HCT116 (cell line): ENCODE measurements at regions not wholly inside any gene's neighbourhood (a gene's known extent, or its start where the extent isn't known, plus 50 kb on each side); places are given as distances from the start of the nearest gene placed in this dataset.

Experiments
- ATAC-seq: fragments of 200-7000 bp; cut with Tn5 transposase; 2 replicates; pipeline ENCODE4 v1.9.1; 2020; ENCODE audit warnings: mild to moderate bottlenecking, moderate library complexity
- BruUV-seq: library from RNA; stranded (reverse); fragments of 400-500 nt; replicated peaks from 2 replicates; lab custom pipeline; 2021; lab: Mats Ljungman, UMichigan
- CTCF ChIA-PET: fragments of 300-600 bp; sonication (Branson Sonifier 250); formaldehyde crosslinking; loops from one replicate; lab custom pipeline; 2021; ENCODE audit warnings: antibody characterized with exemption; lab: Charles Lee
- POLR2A ChIA-PET: fragments of 300-600, 350-600 bp; sonication (Branson Sonifier 250); formaldehyde crosslinking; loops from one replicate; lab custom pipeline; 2021; ENCODE audit warnings: antibody characterized with exemption; lab: Charles Lee
- RAD21 ChIA-PET, 2 experiments: fragments of 300-600 bp; sonication (Branson Sonifier 250); formaldehyde crosslinking; loops; one replicate each; lab custom pipeline; 2023; ENCODE audit warnings: low total read pairs in 2 of 2; ENCODE audit not compliant: uncharacterized antibody in 2 of 2, unreplicated experiment in 2 of 2, low non-redundant PET in 1 of 2; lab: Charles Lee
- DNase-seq: peaks from one replicate; pipeline ENCODE4 v3.0.0-alpha.2; 2010; ENCODE audit warnings: low read depth, low spot score
- H2AFZ ChIP-seq: fragments of 200-600 bp; shearing (Covaris generic), sonication (generic); 2 replicates; pipeline ENCODE4 v1.6.1; 2017; ENCODE audit warnings: low read depth, mixed run types, mixed read lengths, antibody characterized with exemption, low read length; ENCODE audit not compliant: poor library complexity, severe bottlenecking
- H3K27ac ChIP-seq: 2 replicates; pipeline ENCODE4 v1.5.1; 2012; ENCODE audit warnings: low read depth, low read length
- H3K27me3 ChIP-seq: fragments of 200-600 bp; sonication (generic); 2 replicates; pipeline ENCODE4 v1.6.1; 2016; ENCODE audit warnings: mixed run types, low read length, mixed read lengths; ENCODE audit not compliant: insufficient read depth
- H3K36me3 ChIP-seq, 2 experiments: fragments of 200-500 bp in 1 of 2; fragments of 200-600 bp in 1 of 2; sonication (Bioruptor generic) in 1 of 2; sonication (generic) in 1 of 2; 2 replicates each; pipeline versions ENCODE4 v1.5.1 to v1.6.1; 2014 to 2016; ENCODE audit warnings: low read length in 2 of 2, inconsistent platforms in 1 of 2, mixed read lengths in 1 of 2, mixed run types in 1 of 2; ENCODE audit not compliant: insufficient read depth in 2 of 2, control insufficient read depth in 1 of 2
- H3K4me1 ChIP-seq, 2 experiments: fragments of 200-600 bp in 1 of 2; sonication (generic) in 1 of 2; 2 replicates each; pipeline versions ENCODE4 v1.5.1 to v1.6.1; 2012 to 2017; ENCODE audit warnings: low read length in 2 of 2, inconsistent platforms in 1 of 2, mild to moderate bottlenecking in 1 of 2, mixed read lengths in 1 of 2, mixed run types in 1 of 2, moderate library complexity in 1 of 2; ENCODE audit not compliant: insufficient read depth in 2 of 2, control insufficient read depth in 1 of 2
- H3K4me2 ChIP-seq: fragments of 200-600 bp; sonication (generic); 2 replicates; pipeline ENCODE4 v1.6.1; 2017; ENCODE audit warnings: mixed run types, low read length, mixed read lengths
- H3K4me3 ChIP-seq, 2 experiments: fragments of 200-600 bp in 1 of 2; sonication (generic) in 1 of 2; replicated peaks in 1 of 2; 2 replicates each; pipeline ENCODE4 v1.5.1; 2011 to 2016; ENCODE audit warnings: low read length in 2 of 2, control low read depth in 1 of 2, low read depth in 1 of 2, mild to moderate bottlenecking in 1 of 2, mixed read lengths in 1 of 2, mixed run types in 1 of 2
- H3K79me2 ChIP-seq: fragments of 200-600 bp; sonication (generic); 2 replicates; pipeline ENCODE4 v1.6.1; 2017; ENCODE audit warnings: mild to moderate bottlenecking, mixed run types, low read length, moderate library complexity, mixed read lengths; ENCODE audit not compliant: insufficient read depth
- H3K9ac ChIP-seq: fragments of 200-600 bp; sonication (generic); 2 replicates; pipeline ENCODE4 v1.6.1; 2016; ENCODE audit warnings: low read length, mixed read lengths
- H3K9me2 ChIP-seq: fragments of 200-600 bp; sonication (generic), shearing (Covaris generic); 2 replicates; pipeline ENCODE4 v1.6.1; 2017; ENCODE audit warnings: mixed run types, mild to moderate bottlenecking, moderate library complexity; ENCODE audit not compliant: insufficient read depth
- H3K9me3 ChIP-seq, 2 experiments: fragments of 200-500 bp in 1 of 2; fragments of 200-600 bp in 1 of 2; sonication (Bioruptor generic) in 1 of 2; sonication (generic) in 1 of 2; 2 replicates each; pipeline ENCODE4 v1.6.1; 2014 to 2017; ENCODE audit warnings: low read length in 2 of 2, mixed read lengths in 2 of 2, inconsistent platforms in 1 of 2, low read depth in 1 of 2, mild to moderate bottlenecking in 1 of 2, mixed run types in 1 of 2, moderate library complexity in 1 of 2; ENCODE audit not compliant: control insufficient read depth in 1 of 2, insufficient read depth in 1 of 2
- H4K20me1 ChIP-seq: fragments of 200-600 bp; sonication (generic), shearing (Covaris generic); 2 replicates; pipeline ENCODE4 v1.6.1; 2017; ENCODE audit warnings: mixed run types, mild to moderate bottlenecking, moderate library complexity; ENCODE audit not compliant: insufficient read depth
- CBX3 ChIP-seq: IDR thresholded peaks from 2 replicates; pipeline ENCODE4 v1.6.1; 2012; ENCODE audit warnings: low read depth
- CEBPB ChIP-seq: IDR thresholded peaks from 2 replicates; pipeline ENCODE4 v1.6.1; 2012; ENCODE audit warnings: low read depth
- EGR1 ChIP-seq: IDR thresholded peaks from 2 replicates; pipeline ENCODE4 v1.6.1; 2012; ENCODE audit warnings: low read depth
- EZH2 ChIP-seq: fragments of 200-600 bp; sonication (generic); IDR thresholded peaks from 2 replicates; pipeline ENCODE4 v1.6.1; 2017; ENCODE audit warnings: antibody characterized with exemption, mixed run types
- EZH2phosphoT487 ChIP-seq: fragments of 200-600 bp; IDR thresholded peaks from 2 replicates; pipeline ENCODE4 v1.6.1; 2018; ENCODE audit warnings: antibody characterized with exemption, borderline replicate concordance
- FOSL1 ChIP-seq: IDR thresholded peaks from 2 replicates; pipeline ENCODE4 v1.6.1; 2012; ENCODE audit warnings: low read depth
- JUND ChIP-seq: IDR thresholded peaks from 2 replicates; pipeline ENCODE4 v1.6.1; 2012
- POLR2A ChIP-seq: IDR thresholded peaks from 2 replicates; pipeline ENCODE4 v1.7.0; 2011; ENCODE audit warnings: borderline replicate concordance; ENCODE audit not compliant: insufficient read depth, insufficient read length; ENCODE audit errors: extremely low read depth
- POLR2AphosphoS5 ChIP-seq: IDR thresholded peaks from 2 replicates; pipeline ENCODE4 v1.6.1; 2011; ENCODE audit warnings: mild to moderate bottlenecking, low read depth, low read length, moderate library complexity
- RAD21 ChIP-seq: IDR thresholded peaks from 2 replicates; pipeline ENCODE4 v1.6.1; 2012; ENCODE audit warnings: low read depth, mild to moderate bottlenecking
- SP1 ChIP-seq: IDR thresholded peaks from 2 replicates; pipeline ENCODE4 v1.6.1; 2012; ENCODE audit warnings: low read depth
- SRF ChIP-seq: IDR thresholded peaks from 2 replicates; pipeline ENCODE4 v1.6.1; 2012; ENCODE audit warnings: low read depth
- TCF7L2 ChIP-seq: IDR thresholded peaks from 2 replicates; pipeline ENCODE4 v1.7.0; 2011; ENCODE audit warnings: borderline replicate concordance, inconsistent platforms; ENCODE audit not compliant: insufficient read depth, insufficient read length; ENCODE audit errors: extremely low read depth
- YY1 ChIP-seq: IDR thresholded peaks from 2 replicates; pipeline ENCODE4 v1.6.1; 2011; ENCODE audit warnings: low read length, low read depth, moderate library complexity, mild to moderate bottlenecking; ENCODE audit not compliant: insufficient replicate concordance; ENCODE audit errors: extremely low read depth
- intact Hi-C: fragments of 100-400 bp; cut with micrococcal nuclease; formaldehyde crosslinking; loops from 2 replicates; pipeline ENCODE4 v1.10.0; 2022
- TF ChIP-seq, protein P1 (sequence below): IDR thresholded peaks from 2 replicates; pipeline ENCODE4 v1.6.1; 2012
- TF ChIP-seq, protein P2 (sequence below): IDR thresholded peaks from 2 replicates; pipeline ENCODE4 v1.6.1; 2012
- TF ChIP-seq, protein P3 (sequence below): IDR thresholded peaks from 2 replicates; pipeline ENCODE4 v1.6.1; 2012; ENCODE audit warnings: low read depth

DNA sequence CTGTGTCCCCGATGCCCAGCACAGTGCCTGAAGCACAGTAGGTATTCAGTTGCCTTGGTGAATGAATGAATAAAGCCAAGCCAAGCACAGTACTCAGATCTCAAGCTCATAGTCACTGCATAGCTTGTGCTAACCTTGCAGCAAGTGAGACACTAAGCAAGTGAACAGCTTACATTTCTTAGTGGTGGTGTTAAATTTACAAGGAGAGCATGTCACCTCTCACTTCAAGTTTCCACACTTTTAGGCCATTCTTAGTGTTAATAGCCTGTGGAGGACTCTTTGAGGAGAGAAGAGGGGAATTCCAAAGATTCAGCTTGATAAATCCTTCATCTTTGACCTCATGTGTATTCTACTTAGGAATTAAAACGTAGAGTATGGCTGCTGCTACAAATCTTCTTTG, 104.7 kb downstream of the C9orf152 start:
- ChIA-PET RAD21 (no interaction called here), POLR2A (no interaction called here), CTCF (no interaction called here)
- Histone ChIP-seq H3K9me3 (no peaks in the 10 kb centered on the region), H3K4me2 (no peak overlapping the region), H3K4me1 (no peaks in the 10 kb centered on the region), H4K20me1 (peaks cover 6% of the 10 kb centered on the region; the same call in 1 of the 2 replicates), H3K36me3 (no peaks in the 10 kb centered on the region), H3K27me3 (no peaks in the 10 kb centered on the region), H3K9me2 (no peaks in the 10 kb centered on the region), H3K27ac (no peak overlapping the region), H3K79me2 (peaks cover 71% of the 10 kb centered on the region), H3K4me3 (no peak overlapping the region), H2AFZ (no peak overlapping the region), H3K9ac (no peak overlapping the region)
- intact Hi-C loops: no loop called here
- ATAC-seq (no peak), DNase-seq (no peak)
- no TSS peak for BruUV-seq
- TF ChIP-seq CBX3 (no peak), EZH2 (no peak), CEBPB (no peak), RAD21 (no peak), SP1 (no peak), YY1 (no peak), FOSL1 (no peak), EGR1 (no peak), POLR2AphosphoS5 (no peak), JUND (no peak), EZH2phosphoT487 (no peak), TCF7L2 (no peak), POLR2A (no peak), SRF (no peak)
- TF ChIP-seq, protein P1, sequence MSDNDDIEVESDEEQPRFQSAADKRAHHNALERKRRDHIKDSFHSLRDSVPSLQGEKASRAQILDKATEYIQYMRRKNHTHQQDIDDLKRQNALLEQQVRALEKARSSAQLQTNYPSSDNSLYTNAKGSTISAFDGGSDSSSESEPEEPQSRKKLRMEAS: no peak
- TF ChIP-seq, protein P2, sequence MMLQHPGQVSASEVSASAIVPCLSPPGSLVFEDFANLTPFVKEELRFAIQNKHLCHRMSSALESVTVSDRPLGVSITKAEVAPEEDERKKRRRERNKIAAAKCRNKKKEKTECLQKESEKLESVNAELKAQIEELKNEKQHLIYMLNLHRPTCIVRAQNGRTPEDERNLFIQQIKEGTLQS: no peak
- TF ChIP-seq, protein P3, sequence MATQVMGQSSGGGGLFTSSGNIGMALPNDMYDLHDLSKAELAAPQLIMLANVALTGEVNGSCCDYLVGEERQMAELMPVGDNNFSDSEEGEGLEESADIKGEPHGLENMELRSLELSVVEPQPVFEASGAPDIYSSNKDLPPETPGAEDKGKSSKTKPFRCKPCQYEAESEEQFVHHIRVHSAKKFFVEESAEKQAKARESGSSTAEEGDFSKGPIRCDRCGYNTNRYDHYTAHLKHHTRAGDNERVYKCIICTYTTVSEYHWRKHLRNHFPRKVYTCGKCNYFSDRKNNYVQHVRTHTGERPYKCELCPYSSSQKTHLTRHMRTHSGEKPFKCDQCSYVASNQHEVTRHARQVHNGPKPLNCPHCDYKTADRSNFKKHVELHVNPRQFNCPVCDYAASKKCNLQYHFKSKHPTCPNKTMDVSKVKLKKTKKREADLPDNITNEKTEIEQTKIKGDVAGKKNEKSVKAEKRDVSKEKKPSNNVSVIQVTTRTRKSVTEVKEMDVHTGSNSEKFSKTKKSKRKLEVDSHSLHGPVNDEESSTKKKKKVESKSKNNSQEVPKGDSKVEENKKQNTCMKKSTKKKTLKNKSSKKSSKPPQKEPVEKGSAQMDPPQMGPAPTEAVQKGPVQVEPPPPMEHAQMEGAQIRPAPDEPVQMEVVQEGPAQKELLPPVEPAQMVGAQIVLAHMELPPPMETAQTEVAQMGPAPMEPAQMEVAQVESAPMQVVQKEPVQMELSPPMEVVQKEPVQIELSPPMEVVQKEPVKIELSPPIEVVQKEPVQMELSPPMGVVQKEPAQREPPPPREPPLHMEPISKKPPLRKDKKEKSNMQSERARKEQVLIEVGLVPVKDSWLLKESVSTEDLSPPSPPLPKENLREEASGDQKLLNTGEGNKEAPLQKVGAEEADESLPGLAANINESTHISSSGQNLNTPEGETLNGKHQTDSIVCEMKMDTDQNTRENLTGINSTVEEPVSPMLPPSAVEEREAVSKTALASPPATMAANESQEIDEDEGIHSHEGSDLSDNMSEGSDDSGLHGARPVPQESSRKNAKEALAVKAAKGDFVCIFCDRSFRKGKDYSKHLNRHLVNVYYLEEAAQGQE: no peak
